GM12891 (cell line): ENCODE measurements at regions not wholly inside any gene's neighbourhood (a gene's known extent, or its start where the extent isn't known, plus 50 kb on each side); places are given as distances from the start of the nearest gene placed in this dataset.

Experiments
- DNase-seq: peaks from one replicate; pipeline ENCODE4 v3.0.0; 2011; ENCODE audit warnings: low spot score; ENCODE audit not compliant: insufficient read length
- FAIRE-seq: peaks from 2 replicates; lab custom pipeline; 2011; peaks lifted over from hg19 to GRCh38; lab: Jason Lieb, UNC
- PAX5 ChIP-seq: IDR thresholded peaks from 2 replicates; pipeline ENCODE4 v1.6.1; 2011; ENCODE audit warnings: low read length, moderate library complexity, mild to moderate bottlenecking; ENCODE audit not compliant: insufficient read depth, severe bottlenecking
- POLR2A ChIP-seq: IDR thresholded peaks from 2 replicates; pipeline ENCODE4 v1.6.1; 2011; ENCODE audit warnings: low read depth, low read length, control low read depth
- POLR2AphosphoS5 ChIP-seq: IDR thresholded peaks from 2 replicates; pipeline ENCODE4 v1.6.1; 2011; ENCODE audit warnings: low read depth, low read length, control low read depth
- POU2F2 ChIP-seq: IDR thresholded peaks from 2 replicates; pipeline ENCODE4 v1.6.1; 2011; ENCODE audit warnings: low read depth, mild to moderate bottlenecking, control low read depth, low read length, moderate library complexity
- SPI1 ChIP-seq: IDR thresholded peaks from 2 replicates; pipeline ENCODE4 v1.6.1; 2011; ENCODE audit warnings: low read depth, low read length, control low read depth
- TAF1 ChIP-seq: IDR thresholded peaks from 2 replicates; pipeline ENCODE4 v1.6.1; 2011; ENCODE audit warnings: low read depth, low read length, control low read depth

DNA sequence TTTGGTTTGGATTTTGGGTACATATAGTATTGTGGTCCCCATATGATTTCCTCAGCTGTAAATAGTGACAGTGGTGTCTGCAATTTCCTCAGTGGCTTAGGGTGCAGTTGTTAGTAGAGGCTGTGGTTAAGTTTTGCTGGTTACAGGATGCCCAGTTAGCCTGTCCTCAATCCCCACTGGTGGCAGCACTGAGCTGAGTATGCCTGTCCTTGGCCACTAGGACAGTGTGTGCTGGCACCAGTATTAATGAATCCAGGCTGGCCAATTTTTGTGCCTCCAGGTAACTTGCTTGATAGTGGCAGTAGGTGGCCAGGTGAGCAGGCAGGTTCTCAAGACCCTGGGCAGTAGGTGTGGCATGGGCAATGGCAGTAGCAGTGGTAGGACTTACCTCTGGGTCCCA, 973.1 kb downstream of the TMEM182 start:
- FAIRE-seq (no peak), DNase-seq (no peak)
- TF ChIP-seq POU2F2 = no peak
- no peak for TF ChIP-seq PAX5
- TF ChIP-seq TAF1 = no peak
- no peak for TF ChIP-seq POLR2A
- no peak for TF ChIP-seq POLR2AphosphoS5
- no peak for TF ChIP-seq SPI1

DNA sequence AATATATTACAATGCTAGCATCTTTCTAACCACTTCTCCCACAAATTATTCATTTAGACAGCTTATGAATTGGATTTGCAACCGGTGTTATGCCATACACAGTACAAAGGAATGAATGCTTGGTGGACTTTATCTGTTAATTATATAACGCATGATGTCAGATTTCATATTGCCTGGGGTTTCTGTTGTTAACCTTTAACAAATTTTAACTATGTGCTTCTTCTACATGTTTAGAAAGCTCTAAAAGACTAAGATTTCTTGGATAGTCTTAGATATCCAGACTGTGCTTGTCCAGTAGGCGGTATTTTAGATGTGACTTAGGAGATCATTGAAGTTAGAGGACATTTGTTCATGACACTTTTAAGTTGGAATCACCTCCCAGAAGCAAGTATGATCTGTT, 976.3 kb downstream of the TMEM182 start:
- DNase-seq = no peak
- FAIRE-seq = no peak
- TF ChIP-seq POLR2A (no peak), TAF1 (no peak), POLR2AphosphoS5 (no peak), SPI1 (no peak), POU2F2 (no peak), PAX5 (no peak)

DNA sequence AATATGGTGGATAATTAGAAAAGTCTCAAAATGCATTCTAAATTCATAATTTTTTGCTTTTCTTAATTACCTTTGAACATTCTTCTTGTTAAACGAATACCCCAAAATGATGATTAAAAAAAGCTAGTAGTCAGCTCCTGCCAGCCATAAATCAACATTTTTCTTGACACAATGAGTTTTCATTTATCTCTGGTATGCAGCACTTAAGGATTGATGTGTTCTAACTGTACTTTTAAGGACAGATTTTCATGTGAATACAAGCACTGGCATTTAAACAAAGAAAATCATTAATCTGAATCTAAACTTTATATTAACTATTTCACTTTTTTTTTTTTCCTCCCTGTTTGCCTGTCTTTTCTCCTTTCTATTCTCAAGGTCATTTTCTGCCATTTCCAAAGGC, 976.8 kb downstream of the TMEM182 start:
- DNase-seq (no peak), FAIRE-seq (no peak)
- TF ChIP-seq PAX5 (no peak), SPI1 (no peak), POLR2A (no peak), TAF1 (no peak), POLR2AphosphoS5 (no peak), POU2F2 (no peak)

DNA sequence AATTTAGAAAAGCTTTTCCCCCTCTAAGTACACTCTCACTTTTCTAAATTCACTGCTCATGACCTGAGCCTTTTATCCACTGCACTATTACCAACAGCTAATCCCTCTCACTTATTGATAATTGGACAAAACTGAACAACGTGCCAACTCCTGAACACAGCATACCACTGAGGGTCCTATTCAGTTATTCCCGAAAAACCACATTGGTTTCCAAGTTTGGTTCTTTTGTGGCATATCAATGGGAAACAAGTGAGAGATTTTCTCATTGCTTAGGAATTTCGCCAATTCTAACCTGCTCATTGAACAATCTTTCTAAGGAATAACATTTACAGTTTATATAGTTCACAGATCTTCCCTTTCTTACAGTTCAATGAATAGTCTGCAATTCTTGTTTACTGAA, 977.4 kb downstream of the TMEM182 start:
- FAIRE-seq = no peak
- no peak for DNase-seq
- no peak for TF ChIP-seq POLR2A
- TF ChIP-seq PAX5 = no peak
- TF ChIP-seq TAF1 = no peak
- no peak for TF ChIP-seq POU2F2
- TF ChIP-seq POLR2AphosphoS5 = no peak
- TF ChIP-seq SPI1 = no peak

DNA sequence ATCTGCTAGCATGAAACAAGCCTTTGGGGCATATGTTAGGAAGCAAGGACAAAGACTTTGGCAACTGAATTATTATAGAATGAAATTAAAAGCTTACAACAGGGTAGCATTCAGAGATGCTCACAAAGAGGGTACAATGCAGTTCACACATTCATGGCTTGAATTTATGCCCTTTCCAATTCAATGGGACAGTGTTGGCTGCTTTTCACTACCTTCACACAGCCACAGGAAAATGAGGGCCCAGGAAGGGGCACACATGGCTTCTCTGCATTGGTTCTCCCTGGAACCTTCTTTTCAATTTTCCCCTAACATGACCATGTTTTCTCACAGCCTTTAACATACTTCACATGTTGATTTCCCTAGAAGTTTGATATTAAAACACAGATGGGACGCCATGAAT, 978.1 kb downstream of the TMEM182 start:
- DNase-seq (no peak), FAIRE-seq (no peak)
- no peak for TF ChIP-seq PAX5
- no peak for TF ChIP-seq TAF1
- no peak for TF ChIP-seq POLR2AphosphoS5

DNA sequence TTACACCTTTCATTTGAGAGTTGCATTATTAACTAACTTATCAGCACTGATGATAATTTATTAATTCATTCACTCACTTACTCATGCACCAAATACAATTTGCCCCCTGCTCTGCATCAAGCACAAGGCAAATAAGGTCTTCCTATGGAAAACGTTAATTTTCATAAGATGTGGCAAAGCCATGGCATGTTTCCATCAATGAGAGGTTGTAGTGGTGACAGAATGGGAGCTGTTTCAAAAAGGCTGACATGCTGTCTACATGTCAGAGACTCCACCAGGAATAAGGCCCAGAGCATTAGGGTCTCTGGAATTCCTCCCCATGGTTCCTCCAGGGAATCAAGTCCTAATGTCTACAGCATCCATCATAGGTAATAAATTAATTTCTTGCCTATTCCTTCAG, 978.8 kb downstream of the TMEM182 start:
- TF ChIP-seq TAF1 (no peak), POU2F2 (no peak), POLR2A (no peak), SPI1 (no peak), PAX5 (no peak), POLR2AphosphoS5 (no peak)
- DNase-seq (no peak), FAIRE-seq (no peak)

DNA sequence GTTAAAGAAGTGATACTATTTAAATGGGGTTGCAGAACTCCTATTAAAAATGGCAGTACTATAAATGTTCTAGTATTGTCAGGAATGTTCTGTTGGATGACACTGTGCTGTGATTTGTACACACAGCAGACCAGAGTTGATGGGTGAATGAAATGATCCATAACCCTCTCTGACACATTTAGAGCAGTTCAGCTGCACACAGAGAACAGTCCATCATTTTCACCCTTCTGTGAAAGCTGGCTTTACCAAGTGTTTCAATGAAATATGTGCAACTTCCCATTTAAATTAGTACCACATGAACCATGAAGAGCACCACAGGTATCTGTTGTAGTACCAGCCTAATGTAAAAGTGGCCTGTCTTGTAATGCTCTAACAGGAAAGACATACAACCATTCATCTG, 981.4 kb downstream of the TMEM182 start:
- TF ChIP-seq PAX5 (no peak), POU2F2 (no peak), POLR2AphosphoS5 (no peak), TAF1 (no peak), POLR2A (no peak), SPI1 (no peak)
- FAIRE-seq = no peak

DNA sequence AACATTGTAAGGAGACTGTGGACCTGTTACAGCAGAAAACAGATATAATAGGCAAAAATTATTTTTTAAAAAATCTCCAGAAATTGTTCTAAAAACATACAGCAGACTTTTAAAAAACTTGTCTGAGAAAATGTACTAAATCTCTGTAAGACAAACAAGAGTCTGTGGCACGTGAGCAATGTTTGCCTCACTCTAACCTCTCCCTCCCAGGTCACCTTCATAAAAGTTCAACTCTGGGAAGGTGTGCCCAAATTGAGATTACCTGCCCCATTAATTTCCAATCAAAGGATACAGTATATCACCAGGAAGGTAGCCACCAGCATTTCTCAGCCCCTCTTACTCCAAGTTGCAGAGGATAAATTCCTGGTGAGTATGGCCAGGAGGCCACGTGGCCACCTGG, 992.7 kb downstream of the TMEM182 start:
- no peak for TF ChIP-seq POLR2AphosphoS5
- no peak for TF ChIP-seq SPI1
- no peak for TF ChIP-seq POLR2A
- TF ChIP-seq PAX5 = no peak
- no peak for TF ChIP-seq POU2F2
- no peak for TF ChIP-seq TAF1
- FAIRE-seq (no peak), DNase-seq (no peak)

More for the DNA sequence above, 981.4 kb downstream of the TMEM182 start:
- DNase-seq = no peak

DNA sequence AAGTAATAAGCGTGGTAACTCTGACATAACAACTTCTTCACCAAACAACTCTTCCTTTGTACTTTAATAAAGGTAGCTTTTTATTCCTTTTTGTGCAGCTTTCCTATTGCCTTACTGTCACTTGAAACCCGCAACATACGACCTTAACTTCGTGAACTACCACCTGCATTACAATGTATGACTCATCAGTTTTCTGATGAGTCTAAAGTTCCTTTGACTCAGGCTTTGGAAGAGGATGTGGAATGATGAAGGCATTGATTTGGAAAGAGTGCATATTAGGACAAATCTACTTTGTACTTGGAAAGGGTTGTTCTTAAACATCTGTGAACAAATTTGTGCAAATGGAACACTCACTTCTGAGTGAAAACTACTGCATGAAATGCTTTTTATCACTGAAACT, 1012.1 kb downstream of the TMEM182 start:
- no peak for FAIRE-seq
- no peak for DNase-seq
- TF ChIP-seq PAX5 = no peak

DNA sequence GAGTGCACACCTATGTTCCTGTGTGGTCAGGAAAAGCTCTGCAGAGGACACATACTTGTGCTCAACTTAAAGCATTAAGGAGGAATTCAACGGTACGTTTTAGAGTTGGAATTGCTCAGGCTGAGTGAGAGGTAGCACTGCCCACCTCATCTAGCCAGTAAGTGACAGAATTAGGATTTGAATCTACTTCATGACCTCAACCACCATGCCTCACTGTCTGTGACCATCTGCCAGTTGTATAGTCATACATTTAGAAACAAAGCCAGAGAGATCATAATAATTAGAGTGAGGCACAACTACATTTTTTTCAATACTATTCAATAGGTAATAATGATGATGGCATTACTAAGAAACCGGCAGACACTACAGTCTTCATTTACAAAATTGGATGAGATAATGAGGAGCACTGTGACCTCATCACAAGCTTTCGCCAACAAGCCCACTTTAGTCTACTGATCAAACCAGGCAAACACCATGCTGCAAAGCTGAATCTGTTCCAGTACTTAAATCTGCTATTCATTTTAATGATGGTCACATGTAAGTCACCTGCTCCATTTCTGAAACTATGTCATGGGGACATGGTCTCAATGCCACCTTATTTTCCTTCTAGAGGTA, 1018.4 kb downstream of the TMEM182 start:
- TF ChIP-seq POU2F2 = no peak
- TF ChIP-seq TAF1 = no peak
- no peak for TF ChIP-seq SPI1
- TF ChIP-seq PAX5 = no peak
- no peak for TF ChIP-seq POLR2A
- TF ChIP-seq POLR2AphosphoS5 = no peak
- FAIRE-seq (no peak), DNase-seq (no peak)

DNA sequence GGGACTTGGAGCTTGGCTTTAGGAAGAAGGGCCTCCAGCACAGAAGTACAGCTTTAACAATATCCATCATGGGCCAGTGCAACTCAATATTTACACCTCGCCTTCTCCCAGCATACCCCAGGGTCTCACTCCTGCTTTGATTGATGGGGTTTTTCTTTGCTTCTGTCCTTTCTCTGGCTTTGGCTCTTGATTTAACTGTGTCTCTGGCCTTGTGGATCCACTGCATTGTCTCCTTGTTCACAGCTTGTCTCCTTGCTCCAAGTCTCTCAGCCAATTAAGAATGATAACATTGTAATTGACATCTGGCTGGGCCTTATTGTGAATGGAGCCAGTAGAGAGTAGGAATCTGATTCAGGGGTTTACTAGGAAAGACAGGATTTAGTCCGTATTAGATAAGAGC, 1019.5 kb downstream of the TMEM182 start:
- TF ChIP-seq TAF1 (no peak), PAX5 (no peak), POLR2AphosphoS5 (no peak), POLR2A (no peak), SPI1 (no peak), POU2F2 (no peak)
- DNase-seq = no peak
- FAIRE-seq = no peak
